IPS DF 4.7 (cell line): ENCODE measurements at regions not wholly inside any gene's neighbourhood (a gene's known extent, or its start where the extent isn't known, plus 50 kb on each side); places are given as distances from the start of the nearest gene placed in this dataset.

ENCODE experiments used
- DNase-seq: peaks from one replicate; pipeline ENCODE4 v3.0.0-alpha.2; 2013; ENCODE audit warnings: low spot score; ENCODE audit errors: extremely low read depth

GRCh38 chr13:24110011-24110410 is 50.5 kb upstream of the SPATA13 start:
- no peak for DNase-seq
